GM12891 (cell line): ENCODE measurements at regions not wholly inside any gene's neighbourhood (a gene's known extent, or its start where the extent isn't known, plus 50 kb on each side); places are given as distances from the start of the nearest gene placed in this dataset.

Experiments
- POLR2A ChIP-seq: IDR thresholded peaks from 2 replicates; pipeline ENCODE4 v1.6.1; 2011; ENCODE audit warnings: low read depth, low read length, control low read depth
- POLR2AphosphoS5 ChIP-seq: IDR thresholded peaks from 2 replicates; pipeline ENCODE4 v1.6.1; 2011; ENCODE audit warnings: low read depth, low read length, control low read depth
- TAF1 ChIP-seq: IDR thresholded peaks from 2 replicates; pipeline ENCODE4 v1.6.1; 2011; ENCODE audit warnings: low read depth, low read length, control low read depth

- no peak for TF ChIP-seq POLR2A
- no peak for TF ChIP-seq POLR2AphosphoS5
- no peak for TF ChIP-seq TAF1
Measured at GRCh38 chr3:102672305-102672704, 237.5 kb downstream of the ZPLD1 start.
